ENCODE measurements at regions not wholly inside any gene's neighbourhood (a gene's known extent, or its start where the extent isn't known, plus 50 kb on each side); places are given as distances from the start of the nearest gene placed in this dataset.
"Not testable (repeated sequence)": the region's sequence is repeated elsewhere in the genome, so short reads cannot be mapped to it uniquely, and the experiment has no call there.

DNA sequence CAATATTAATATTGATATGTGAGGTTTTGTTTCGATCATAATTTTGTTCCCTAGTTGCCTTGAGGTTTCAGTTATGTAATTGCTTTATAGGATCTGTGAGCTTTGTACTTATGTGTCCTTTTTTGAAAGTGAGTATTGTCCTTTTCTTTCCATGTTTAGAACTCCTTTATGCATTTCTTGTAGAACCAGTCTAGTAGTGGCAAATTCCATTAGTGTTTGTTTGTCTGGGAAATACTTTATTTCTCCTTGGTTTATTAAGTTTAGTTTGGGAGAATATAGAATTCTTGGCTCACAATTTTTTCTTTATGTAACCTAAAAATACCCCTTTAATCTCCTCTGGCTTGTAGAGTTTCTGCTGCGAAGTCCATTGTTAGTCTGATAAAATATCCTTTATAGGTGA is 127.5 kb upstream of the KITLG start:
- no peak for DNase-seq (ENCODE audit: low spot score)

DNA sequence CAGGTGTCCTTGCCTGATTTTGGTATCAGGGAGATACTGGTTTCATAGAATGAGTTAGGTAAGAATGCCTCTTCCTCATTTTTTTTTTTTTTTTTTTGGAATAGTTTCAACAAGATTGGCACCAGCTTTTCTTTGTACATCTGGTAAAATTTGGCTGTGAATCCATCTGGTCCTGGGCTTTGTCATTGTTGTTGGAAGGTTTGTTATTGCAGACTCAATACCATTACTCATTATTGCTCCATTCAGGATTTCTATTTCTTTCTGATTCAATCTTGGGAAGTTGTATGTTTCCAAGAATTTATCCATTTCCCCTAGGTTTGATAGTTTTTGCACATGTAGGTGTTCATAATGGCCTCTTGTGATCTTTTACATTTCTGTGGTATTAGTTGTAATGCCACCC is 126.0 kb upstream of the KITLG start:
- DNase-seq (ENCODE audit: low spot score): no peak

DNA sequence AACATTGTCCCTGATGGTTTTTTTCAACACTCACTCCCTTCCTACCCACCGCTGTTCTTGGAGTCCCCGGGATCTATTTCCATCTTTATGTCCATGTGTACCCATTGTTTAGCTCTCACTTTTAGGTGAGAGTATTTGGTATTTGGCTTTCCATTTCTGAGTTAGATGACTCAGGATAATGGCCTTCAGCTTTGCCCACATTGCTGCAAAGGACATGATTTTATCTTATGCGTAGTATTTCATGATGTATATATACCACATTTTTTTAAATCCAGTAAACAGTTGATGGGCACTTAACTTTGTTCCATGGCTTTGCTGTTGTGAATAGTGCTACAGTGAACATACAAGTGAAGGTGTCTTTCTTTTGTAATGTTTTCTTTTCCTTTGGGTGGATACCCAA is 123.5 kb upstream of the KITLG start:
- no peak for DNase-seq (ENCODE audit: low spot score)

DNA sequence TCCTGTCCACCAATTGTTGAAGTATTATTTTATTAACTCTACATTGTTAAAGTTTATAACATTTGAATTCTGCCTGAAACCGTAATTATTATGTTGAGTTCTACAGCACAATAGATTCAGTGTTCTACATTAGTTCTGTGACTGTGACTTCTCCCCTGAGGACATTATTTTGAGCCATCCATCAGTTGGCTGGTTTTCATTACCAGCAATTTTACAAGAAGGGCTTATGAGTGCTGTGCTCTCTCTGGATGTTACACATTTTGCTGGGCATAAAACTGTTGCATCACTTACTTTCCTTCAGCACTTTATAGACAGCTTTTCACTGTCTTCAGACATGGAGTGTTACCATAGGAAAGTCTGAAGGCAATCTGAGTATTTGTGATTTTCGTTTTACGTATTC is 118.2 kb upstream of the KITLG start:
- no peak for DNase-seq (ENCODE audit: low spot score)

DNA sequence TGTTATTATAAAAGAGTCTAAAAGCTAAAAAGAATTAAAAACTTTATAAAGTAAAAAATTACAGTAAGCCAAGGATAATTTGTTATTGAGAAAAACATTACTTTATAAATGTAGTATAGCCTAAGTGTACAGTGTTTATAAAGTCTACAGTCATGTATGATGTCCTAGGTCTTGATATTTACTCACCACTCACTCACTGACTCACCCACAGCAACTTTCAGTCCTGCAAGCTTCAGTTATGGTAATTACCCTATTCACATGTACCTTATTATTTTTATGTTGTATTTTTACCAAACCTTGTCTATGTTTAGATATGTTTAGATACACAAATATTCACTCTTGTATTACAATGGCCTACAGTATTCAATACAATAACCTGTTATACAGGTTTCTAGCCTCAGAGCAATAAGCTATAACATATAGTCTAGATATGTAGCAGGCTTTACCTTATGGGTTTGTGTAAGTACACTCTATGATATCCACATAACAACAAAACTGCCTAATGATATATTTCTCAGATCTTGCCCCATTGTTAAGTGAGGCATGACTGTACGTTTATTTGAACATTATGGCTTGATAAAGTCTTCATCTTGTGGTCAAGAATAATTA is 113.7 kb upstream of the KITLG start:
- no peak for DNase-seq (ENCODE audit: low spot score)

DNA sequence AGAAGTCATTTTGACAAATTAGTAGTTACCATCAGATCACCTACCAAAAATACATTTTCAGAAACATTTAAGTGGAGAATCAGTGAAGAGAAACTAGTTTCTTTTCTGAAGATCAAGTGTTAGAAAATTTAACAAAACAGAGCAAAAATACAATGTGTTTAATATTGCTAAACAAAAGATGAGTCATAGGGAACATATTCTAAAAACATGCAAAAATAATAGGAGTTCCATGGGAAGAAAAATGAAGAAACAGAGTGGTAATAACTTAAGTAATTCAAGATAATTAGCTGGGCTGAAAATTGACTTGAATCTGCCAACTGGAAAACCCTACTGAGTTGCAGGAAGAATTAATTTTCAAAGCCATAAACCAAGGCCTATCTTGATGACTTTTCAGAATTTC is 111.5 kb upstream of the KITLG start:
- DNase-seq (ENCODE audit: low spot score): no peak

DNA sequence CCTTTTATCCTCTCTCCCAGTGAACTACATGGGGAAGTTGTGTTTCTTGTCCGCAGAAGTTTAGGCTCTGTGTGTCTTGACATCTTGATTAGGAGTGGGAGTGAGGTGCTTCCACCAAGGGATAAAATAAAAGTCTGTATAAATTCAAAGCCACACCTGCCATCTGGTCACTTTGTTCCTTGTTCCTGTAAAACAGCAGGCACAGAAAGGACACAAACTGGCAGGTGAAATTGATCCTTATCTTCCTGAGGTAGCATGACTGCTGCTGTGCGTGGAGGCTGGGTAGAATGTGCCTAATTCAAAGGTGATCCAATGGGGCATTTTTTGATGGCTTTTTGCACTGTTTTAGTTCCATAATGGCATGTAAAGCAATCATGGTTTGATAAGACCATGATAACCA is 104.3 kb upstream of the KITLG start:
- no peak for DNase-seq (ENCODE audit: low spot score)

DNA sequence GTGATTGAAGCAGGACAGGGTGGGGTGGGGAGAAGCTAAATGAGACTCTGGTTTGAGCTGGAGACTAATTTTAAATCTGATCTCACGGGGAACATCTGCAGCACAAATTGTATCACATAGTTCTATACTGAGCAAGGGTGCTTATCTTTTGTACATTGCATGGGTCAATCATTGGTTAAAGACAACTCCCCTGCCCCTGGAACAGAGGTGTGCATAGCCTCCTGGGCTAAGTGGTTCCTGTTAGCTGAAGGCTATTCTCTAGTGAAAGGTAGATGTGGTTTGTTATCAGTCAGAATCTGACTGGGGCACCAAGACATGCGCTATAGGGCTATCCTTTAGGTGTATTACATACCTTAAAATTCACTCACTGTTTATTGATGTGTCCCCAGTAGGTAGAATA is 103.9 kb upstream of the KITLG start:
- no peak for DNase-seq (ENCODE audit: low spot score)

DNA sequence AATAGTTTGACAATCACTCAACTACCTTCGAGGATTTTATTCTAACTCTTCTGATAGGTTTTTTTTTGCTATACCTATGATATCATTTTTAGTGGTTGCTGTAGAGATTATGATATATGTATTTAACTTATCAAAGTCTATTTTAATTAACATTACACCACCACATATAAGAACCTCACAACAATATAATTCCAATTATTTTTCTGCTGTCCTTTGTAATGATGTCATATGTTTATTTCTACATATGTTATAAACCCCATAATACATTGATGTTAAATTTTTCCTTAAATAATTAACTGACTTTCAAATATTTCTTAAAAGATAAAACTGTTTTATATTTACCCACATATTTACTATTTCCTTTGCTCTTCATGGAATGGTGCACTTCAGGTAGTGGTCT is 103.4 kb upstream of the KITLG start:
- no peak for DNase-seq (ENCODE audit: low spot score)

DNA sequence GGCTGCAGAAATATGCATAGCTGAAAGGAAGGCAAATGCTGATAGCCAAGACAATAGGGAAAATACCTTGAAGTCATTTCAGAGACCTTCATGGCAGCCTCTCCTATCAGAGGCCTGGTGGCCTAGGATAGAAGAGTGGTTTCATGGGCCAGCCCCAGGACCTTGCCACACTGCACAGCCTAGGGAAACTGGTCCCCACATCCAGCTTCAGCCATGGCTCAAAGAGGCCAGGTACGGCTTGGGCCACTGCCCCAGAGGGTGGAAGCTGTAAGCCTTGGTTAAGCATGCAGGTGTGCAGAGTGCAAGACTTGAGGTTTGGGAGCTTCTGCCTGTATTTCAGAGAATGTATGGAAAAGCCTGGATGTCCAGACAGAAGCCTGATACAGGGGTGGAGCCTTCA is 101.0 kb upstream of the KITLG start:
- DNase-seq (ENCODE audit: low spot score): no peak

DNA sequence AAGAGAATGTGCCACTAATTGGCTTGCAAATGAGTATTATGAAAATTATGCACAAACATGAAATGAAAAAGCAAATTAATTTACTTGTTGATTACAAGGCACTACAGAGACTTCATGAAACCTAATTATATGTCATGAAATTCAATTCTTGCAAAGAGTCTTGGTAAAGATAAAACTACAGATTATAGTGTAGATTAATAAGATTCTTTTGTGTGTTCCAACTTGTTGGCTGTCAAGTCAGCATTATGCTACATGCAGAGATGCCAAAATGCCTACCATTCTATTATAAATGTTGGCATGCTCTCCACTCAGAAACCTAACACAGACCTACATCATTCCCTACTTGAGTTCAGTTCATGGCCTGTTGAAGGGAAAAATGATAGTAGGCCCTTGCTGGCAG is 97.2 kb upstream of the KITLG start:
- no peak for DNase-seq (ENCODE audit: low spot score)

DNA sequence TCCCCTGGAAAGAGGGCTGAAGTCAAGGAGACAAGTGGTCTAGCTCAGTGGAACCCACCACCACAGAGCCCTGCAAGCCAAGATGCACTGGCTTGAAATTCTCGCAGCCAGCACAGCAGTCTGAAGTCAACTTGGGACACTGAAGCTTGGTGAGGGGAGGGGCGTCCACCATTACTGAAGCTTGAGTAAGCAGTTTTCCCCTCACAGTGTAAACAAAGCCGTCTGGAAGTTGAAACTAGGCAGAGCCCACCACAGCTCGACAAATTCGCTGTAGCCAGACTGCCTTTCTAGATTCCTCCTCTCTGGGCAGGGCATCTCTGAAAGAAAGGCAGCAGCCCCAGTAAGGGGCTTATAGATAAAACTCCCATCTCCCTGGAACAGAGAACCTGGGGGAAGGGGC is 87.3 kb upstream of the KITLG start:
- DNase-seq (ENCODE audit: low spot score): not testable (repeated sequence)

DNA sequence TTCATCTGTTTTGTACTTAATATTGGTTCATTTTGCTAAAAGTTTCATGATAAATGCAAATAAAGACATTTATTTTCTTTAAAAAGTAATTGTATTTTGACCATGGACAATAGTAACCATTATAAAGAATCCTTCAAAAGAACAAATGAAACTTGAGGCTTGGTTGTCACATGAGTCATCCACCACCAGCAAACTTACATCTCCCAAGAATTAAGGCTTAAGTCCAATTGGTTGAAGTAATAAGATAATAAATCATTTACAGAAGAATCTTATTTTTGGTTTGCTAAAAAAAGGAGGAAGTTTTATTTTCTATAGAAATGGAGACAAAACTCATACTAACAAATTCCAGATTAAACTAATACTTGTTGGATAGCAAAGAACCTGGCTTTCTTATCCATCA is 84.8 kb upstream of the KITLG start:
- no peak for DNase-seq (ENCODE audit: low spot score)

DNA sequence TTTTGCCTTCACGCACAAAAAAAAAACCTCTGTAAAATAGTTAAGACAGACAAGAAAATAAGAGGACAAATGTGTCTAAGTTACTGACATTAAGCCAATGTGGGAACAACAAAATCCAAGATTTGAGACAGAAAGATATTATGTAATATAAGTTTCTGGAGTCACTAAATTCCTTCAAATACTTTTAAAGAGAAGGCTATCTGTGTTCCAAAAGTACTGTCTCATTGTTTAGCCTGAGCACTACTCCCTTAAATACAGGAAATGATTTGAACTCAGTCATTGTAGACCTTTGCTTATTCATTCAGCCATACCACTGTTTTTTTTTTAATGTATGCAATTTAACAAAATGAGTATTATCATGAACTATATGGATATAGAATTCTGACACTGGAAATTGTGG is 82.7 kb upstream of the KITLG start:
- DNase-seq (ENCODE audit: low spot score): no peak

DNA sequence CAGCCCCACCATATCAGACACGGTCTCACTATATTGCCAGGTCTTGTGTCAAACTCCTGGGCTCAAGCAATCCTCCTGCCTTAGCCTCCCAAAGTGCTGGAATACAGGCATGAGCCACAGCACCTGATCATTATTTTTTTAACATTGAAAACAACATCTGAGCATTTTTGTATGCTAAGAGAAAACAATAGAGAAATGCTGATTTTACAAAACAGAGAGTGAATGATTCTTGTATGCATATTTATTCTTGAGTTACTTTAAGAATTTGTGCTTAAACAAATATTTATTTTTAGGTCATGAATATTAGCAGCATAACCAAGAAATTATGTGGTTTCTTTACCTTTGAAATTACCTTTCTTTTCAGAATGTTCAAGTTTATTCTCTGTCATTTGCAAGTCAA is 81.8 kb upstream of the KITLG start:
- DNase-seq (ENCODE audit: low spot score): no peak

DNA sequence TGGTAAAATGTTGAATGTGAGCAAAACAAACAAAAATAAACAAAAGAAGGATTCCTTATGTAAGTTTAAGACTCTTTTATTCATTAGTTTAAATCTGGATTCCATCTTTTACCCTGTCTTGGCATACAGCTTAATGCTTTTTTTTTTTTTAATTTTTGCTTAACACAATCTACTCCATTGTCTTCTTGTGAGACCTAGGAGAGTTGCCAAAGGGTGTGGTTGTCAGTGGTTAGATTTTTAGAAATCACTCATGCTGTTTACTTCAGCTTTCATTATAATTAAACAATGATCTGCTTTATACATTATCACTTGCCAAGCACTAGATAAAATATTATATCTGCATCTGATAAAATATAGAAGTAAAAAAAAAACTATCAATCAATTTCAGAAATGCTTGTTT is 77.7 kb upstream of the KITLG start:
- DNase-seq (ENCODE audit: low spot score): no peak

DNA sequence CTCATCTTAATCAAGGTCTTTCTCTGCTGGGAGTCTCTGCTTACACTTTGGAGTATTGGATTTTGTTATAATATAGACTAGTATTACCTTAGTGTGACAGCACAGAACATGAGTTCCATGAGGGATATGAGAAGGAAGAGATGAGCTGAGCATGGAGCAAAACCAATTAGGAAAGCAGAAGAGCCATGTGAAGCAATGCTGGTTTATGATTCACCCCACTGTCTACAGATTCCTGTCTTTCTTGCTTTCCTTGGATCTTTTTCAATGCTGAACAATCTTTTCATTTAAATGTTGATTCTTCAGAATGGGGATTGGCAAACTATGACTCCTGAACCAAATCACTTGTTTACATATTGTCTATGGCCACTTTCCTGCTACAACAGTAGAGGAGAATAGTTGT is 70.4 kb upstream of the KITLG start:
- DNase-seq (ENCODE audit: low spot score): peak; percentile 11

DNA sequence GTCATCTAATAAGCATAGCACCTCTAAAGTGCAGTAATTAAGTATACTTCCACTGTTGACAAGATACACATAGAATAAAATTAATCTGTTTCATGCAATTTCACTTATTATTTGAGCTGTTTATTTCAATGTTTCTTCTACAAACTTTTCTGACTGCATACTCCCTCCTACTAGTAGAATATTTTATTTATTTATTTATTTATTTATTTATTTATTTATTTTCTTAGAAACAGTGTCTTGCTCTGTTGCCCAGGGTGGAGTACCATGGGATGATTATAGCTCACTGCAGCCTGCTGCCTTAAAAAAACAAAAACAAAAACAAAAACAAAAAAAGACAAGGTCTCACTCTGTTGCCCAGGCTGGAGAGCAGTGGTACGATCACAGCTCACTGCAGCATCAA is 68.4 kb upstream of the KITLG start:
- DNase-seq (ENCODE audit: low spot score): no peak

DNA sequence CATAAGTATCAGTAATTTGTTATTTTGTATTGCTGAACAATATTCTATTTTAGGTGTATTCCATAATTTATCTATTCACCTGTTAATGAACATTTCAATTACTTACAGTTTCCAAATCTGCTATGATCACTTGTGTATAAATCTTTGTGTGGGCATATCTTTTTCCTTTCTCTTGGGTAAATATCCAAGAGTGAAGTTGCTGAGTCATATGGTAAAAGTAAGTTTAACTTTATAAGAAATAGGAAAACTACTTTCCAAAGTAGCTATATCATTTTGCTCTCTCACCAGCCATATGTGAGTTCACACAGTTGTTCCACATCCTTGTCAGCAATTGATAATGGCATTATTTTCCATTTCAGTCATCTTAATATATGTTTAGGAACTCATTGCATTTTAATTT is 66.6 kb upstream of the KITLG start:
- DNase-seq (ENCODE audit: low spot score): no peak

DNA sequence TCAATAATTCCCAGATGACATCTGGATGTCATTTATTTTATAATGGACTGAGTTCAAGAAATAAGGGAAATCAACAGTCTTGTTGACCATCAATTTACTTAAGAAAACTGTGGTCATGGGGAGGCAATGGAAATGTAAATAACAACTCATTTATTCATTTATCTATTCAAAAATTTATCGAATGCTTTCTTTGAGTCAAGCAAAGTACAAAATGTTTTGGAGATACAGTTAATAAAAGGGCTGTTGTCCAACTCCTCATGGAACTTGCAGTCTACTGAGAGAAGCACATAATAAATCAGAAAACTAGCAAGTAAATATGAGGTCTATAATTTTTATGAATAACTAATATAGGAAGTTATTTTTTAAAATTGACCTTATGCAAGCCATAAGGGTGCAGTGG is 65.5 kb upstream of the KITLG start:
- no peak for DNase-seq (ENCODE audit: low spot score)

DNA sequence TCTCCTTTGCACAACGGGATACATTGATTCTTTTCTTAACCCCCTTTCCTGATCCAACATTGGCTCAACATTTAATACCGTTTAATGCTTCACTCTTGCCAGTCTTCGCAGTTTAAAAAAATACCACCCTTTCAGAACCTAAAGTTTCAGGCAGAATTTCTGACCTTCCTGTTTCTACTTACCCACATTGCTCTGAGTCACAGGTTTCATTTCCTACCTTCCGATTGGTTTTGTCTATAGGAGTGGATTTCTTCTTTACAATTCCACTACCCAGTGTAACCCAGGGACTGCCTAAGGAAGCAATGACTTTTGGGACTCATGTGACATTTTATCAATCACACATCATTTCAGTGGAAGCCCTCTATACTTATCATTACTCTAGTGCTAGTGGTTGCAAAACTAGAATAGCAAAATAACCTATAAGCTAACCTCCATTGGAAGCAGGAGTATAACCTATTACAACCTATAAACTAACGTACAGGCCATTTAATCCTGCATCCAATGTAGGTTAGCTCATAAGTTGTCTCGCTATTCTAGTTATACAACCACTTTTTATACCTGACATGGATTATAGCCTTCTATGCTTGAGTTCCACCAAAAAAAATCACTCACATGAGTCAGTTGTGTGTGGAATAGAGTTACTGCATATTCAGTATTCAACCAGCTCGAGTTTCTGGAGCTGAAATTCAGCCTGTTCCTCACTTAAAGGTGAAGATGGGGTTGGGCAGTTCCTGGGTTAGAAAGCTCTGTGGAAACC is 64.9 kb upstream of the KITLG start:
- DNase-seq (ENCODE audit: low spot score): no peak

DNA sequence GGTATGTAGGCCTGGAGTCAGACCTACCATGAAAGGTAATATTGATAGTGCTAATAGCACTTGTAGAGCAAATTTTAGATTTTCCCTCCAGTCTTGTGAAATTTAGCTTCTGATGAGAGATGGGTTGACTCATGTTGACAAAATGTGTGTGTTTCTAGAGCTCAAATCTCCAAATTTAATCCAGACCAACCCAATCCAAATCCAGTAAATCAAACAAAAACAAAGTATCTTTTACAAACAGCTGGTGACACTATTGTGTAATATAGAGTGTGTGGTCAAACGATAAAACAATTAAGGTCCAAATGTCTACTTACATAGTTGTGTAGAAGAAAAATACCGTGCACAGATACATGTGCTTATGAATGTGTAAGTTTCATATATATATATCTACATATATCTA is 63.4 kb upstream of the KITLG start:
- DNase-seq (ENCODE audit: low spot score): no peak

DNA sequence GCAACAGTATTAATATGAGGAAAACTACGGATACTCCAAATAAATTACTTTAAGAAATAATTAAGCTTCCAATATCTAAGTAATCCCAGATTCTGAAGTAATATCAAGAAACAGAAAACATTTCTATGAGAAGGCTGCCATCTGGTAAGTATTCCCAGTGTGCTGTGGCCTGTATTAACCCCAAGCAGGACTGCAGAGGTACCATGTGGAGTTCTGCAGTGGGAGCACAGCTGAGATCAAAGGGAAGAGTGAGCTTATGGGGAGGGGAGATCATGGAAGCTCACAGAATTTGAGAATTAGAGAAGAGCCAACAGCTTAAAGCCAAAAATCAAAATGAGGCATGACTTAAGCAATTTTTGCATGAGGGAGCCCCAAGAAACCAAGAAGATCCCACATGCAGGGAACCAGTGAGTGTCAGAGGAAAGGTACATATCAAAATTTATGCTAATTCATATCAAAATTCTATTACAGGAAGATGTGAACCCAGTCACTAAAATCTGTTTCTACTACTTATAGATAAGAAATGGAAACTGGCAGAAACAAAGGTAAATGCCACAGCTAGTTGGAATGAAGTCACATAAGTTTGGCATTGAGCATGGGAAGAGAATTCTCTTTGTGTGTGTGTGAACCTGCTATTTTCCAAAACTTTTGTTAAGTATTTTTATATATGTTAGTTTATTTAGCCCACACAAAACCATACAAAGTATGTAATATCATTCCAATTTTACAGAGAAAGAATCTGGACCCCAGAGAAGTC is 62.6 kb upstream of the KITLG start:
- DNase-seq (ENCODE audit: low spot score): no peak

Data from AG08396 (cell line).